ENCODE measurements at regions not wholly inside any gene's neighbourhood (a gene's known extent, or its start where the extent isn't known, plus 50 kb on each side); places are given as distances from the start of the nearest gene placed in this dataset.
"Not testable (repeated sequence)": the region's sequence is repeated elsewhere in the genome, so short reads cannot be mapped to it uniquely, and the experiment has no call there.

DNA sequence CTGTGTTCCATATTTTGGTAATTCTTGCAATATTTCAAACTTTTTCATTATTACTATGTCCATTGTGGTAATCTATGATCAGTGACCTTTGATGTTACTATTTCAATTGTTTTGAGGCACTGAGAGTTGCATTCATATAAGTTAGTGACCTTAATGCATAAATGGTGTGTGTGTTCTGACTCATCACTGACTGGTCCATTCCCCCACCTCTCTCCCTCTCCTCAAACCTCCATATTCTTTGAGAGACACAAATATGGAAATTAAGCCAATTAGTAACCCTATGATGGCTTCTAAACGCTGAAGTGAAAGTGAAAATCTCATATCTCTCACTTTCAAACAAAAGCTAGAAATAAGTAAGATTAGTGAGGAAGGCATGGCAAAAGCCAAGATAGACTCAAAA, 739.6 kb downstream of the CCSER2 start:
- CTCF ChIA-PET, result no interaction called here

DNA sequence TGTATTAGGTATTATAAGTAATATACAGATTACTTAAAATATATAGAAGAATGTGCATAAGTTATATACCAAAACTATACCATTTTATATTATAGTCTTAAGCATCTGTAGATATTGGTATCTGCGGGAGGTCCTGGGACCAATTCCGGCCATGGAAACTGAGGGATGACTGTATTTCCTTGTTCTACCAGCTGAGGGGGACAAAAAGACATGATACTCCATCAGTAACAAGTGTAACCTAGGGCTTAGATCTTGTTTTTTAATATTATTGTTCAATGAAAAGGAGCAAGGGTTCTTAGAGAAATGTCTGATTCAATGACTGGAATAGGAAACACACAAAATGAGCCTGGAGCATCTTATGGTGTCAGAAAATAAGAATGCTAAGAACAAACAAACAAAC, 752.5 kb downstream of the CCSER2 start:
- ChIA-PET POLR2A (no interaction called here), CTCF (no interaction called here)

More for the DNA sequence above, 739.6 kb downstream of the CCSER2 start:
- POLR2A ChIA-PET, result no interaction called here

DNA sequence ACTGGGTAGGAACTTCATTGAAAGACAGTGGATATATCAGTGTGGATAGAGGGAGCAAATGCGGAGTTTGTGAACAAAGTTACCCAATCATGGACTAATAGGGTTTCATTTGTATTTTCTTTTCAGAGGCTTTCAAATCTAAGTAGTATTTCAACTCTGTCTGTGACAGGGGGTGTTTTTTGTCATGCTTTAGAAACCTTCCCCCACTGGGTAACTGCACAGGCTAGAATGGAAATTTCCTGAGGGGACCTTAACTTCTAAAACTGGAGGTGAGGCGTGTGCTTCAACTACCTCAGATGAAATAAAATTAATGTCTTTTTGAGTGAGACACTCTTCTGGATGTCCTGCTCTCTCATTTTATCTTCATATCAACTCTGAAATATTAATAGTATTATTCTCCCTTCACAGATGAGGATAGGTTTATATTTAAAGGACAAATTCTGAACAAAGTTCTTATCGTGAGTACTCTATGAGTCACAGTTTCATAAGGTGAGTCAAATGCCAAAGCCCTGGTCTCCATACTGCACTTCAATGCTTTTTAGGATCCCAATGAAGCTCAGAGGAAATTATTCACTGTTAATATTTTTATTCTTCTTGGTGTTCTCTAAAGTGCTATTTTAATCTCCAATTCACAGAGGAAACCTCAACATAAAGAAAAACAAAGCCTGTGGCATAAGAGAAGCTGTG, 770.6 kb downstream of the CCSER2 start:
- ChIA-PET POLR2A (no interaction called here), CTCF (no interaction called here)

DNA sequence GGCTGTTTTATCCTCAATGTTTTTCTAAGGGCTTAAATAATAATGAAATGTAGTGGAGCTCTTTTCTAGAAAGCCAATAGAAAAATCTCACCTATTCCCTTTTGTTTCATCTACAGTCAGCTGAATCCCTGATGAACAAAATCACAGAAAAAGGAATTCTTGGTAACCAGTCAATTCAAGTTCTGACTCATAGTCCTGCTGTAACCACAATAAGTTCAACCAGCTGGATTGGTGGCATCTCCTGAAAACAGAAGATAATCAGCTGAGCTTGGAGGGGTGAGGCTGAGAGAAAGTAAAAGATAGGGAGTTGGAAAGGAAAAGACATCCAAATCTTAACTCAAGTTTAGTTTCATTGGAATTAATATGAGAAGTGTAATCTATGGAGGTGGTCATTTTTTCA, 772.1 kb downstream of the CCSER2 start:
- CTCF ChIA-PET, result no interaction called here

DNA sequence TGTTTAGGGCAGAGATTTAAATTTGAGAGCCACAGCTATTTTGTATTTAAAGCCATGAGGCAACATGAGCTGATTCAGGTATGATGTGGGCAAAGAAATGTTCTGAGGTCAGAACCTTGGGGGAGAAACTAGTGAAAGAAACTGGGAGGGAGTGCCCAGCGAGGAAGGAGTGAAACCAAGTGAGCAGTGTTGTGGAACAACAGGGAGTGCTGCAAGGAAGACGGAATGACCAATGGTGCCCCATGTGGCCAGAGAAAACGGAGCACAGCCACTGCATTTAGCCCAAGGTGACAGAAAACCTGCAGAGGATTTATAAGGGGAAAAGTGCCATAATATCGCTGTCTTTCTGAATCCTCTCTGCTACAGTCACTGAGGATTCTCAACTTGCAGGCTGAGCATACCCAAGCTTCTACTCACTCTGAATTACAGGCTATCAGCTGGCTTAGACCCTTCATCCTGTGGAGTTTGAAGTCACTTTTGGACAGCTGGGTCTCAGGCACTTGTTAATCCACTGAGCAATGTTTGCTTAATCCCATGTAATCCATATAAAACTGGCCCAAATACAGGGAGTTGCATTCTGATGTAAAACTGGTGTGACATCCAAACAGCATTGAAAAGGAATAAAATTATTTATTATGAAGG, 777.3 kb downstream of the CCSER2 start:
- ChIA-PET CTCF (no interaction called here), POLR2A (no interaction called here)

More for the DNA sequence above, 772.1 kb downstream of the CCSER2 start:
- POLR2A ChIA-PET, result no interaction called here

DNA sequence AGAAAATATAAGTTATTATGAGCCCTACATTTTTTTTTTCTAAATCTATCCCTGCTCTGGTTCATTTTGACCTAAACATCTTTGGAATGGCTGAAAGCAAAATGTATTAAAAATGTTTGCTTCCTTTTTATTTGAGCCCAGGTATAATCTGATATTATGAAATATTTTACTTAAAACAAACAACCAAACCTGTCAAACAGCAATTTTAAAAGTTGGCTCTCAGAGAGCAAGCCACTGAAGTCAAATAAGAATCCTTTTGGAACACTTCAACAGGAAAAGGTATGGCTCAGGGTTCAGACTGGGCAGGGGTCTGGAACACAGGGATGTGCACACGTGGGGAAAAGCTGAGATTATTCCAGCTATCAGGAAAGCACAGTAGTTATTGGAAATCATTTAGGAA, 782.9 kb downstream of the CCSER2 start:
- POLR2A ChIA-PET, result no interaction called here
- CTCF ChIA-PET, result no interaction called here

DNA sequence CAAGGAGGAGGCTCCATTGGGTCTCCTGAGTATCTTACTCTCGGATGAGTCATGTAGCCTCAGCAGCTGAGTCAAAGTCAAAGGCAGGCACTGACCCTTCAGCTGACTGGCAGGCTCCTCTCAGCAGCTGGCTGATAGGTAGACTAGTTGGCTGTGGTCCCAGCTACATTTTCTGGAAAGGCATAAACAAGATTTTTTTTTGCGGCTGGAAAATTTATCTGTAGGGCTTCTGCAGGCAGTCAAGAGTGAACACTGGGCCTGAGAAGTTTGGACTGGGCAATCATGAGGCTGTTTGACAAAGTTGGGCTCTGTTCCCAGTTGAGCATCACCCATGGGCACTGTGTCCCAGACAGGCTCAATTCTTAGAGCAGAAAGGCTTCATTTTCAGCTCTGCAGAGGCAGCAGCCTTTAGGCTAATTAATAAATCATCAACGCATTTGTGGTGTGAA, 796.2 kb downstream of the CCSER2 start:
- CTCF ChIA-PET, result no interaction called here
- POLR2A ChIA-PET, result no interaction called here

DNA sequence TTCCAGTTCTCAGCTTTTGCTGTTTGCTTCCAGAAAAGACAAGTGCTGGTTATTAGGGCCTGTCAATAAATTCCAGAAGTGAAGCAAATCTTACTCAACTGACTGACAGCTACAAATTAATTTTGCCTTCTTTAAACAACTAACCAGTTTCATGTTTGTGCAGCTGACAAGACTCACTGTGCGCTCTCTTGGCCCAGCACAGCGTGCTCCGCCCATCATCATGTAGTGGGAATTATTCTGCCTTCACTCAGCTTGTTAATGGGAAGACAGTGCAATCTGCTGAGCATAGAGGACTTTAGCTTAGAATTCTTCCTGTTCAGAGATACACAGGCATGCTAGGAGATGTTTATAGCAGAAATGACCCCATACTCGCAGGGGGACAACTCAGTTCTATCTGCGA, 808.9 kb downstream of the CCSER2 start:
- ChIA-PET POLR2A (no interaction called here), CTCF (no interaction called here)

DNA sequence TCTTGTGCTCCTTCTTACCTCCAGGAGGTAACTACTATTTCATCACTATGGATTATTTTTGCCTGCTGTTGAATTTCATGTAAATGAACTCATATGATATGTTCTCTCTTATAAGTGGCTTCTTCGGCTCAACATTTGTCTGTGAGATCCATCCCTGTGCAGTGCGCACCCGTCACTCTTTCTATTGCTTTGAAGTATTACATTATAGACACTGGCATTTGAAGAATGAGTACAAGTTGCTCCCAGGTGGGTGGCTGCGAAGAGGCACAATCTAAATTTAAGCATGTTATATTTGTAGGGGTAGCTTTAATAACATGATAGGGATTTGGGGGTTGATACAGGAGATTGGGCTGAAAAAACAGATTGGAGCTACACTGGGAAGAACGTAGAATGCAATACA, 809.7 kb downstream of the CCSER2 start:
- CTCF ChIA-PET, result no interaction called here
- POLR2A ChIA-PET, result no interaction called here

DNA sequence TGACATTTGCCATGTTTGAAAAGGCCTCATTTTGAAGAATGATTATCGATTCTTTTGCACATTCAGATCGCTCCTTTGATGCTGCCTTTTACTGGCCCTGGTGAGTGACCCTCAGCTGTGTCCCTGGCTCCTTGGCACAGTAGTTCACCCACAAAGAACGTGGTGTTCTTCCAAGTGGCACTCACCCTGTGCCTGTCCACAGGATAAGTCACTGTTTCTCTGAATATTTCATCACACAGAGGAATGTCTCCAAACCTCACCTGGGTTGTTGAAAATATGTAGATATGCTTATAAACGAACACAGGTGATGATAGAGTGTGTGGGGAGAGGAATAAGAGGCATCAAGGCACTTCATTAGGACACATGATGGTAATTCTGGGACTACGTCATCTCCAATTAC, 810.7 kb downstream of the CCSER2 start:
- ChIA-PET POLR2A (no interaction called here), CTCF (no interaction called here)

DNA sequence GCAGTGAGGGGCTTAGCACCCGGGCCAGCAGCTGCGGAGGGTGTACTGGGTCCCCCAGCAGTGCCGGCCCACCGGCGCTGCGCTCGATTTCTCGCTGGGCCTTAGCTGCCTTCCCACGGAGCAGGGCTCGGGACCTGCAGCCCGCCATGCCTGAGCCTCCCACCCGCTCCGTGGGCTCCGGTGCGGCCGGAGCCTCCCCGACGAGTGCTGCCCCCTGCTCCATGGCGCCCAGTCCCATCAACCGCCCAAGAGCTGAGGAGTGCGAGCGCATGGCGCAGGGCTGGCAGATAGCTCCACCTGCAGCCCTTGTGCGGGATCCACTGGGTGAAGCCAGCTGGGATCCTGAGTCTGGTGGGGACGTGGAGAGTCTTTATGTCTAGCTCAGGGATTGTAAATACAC, 813.1 kb downstream of the CCSER2 start:
- POLR2A ChIA-PET, CTCF ChIA-PET: not testable (repeated sequence)

DNA sequence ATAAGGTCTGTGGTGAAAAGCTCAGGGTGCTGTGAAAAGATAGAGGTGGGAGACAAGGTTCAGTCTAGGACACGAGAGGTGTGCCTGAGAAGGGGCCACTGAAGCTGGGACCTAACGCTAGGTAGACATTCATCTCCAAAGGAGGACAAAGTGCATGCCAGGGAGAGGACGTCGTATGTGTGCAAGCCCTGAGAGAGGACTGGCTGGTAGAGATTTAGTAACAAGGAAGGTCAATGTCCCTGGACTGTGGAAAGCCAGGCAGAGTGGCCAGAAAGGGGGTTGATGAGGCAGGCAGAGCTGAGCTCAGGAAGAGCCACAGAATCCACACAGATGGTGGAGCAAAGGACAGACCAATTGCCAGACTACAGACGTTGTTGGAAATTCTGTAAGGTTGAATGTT, 817.6 kb downstream of the CCSER2 start:
- POLR2A ChIA-PET, result no interaction called here
- CTCF ChIA-PET, result no interaction called here

DNA sequence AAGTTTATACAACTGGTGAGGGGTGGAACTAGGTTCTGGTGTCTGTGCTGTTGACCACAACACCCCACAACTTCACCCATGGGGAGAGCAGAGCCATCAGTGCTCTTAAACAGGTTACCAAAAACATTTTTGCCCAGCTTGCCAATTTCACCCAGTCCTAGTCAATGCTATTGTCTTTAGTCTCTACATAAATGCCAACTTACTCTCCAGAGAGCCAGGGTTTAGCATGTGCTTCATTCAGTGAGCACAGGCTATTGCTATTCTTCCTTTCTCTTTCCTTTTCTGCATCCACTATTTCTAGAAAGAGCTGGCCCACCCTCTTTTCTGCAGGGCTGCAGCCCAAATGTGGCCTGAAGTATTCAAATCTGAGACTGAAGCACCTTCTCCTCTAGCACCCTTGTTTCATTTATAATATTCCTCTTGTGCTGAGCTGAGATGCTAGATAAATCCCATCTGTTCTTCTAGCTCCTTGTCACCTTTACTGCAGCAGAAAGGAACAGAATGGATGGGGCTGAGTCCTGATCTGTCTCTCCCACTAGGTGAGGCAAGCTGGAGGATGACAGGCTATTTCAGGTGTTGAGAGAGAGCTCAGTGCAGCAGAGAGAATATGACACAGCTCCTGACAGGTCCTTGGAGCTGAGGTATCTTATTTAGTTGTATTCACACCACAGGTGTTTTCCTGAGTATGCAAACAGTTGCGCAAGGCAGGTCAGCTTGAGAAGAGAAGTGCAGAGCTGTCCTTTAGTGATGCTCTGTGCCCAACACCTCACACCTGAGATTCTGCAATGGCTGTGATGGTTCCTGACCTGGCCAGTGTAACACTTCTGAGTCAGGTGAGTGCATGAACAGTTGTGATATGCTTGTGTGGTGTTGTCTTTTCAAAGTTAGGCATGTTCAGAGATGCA, 819.2 kb downstream of the CCSER2 start:
- ChIA-PET POLR2A (interaction anchor here (0.7 kb wide), 1 partner anchor 328 kb away, joined by 3 read pairs; no protein-coding TSS in a partner anchor), CTCF (no interaction called here)

DNA sequence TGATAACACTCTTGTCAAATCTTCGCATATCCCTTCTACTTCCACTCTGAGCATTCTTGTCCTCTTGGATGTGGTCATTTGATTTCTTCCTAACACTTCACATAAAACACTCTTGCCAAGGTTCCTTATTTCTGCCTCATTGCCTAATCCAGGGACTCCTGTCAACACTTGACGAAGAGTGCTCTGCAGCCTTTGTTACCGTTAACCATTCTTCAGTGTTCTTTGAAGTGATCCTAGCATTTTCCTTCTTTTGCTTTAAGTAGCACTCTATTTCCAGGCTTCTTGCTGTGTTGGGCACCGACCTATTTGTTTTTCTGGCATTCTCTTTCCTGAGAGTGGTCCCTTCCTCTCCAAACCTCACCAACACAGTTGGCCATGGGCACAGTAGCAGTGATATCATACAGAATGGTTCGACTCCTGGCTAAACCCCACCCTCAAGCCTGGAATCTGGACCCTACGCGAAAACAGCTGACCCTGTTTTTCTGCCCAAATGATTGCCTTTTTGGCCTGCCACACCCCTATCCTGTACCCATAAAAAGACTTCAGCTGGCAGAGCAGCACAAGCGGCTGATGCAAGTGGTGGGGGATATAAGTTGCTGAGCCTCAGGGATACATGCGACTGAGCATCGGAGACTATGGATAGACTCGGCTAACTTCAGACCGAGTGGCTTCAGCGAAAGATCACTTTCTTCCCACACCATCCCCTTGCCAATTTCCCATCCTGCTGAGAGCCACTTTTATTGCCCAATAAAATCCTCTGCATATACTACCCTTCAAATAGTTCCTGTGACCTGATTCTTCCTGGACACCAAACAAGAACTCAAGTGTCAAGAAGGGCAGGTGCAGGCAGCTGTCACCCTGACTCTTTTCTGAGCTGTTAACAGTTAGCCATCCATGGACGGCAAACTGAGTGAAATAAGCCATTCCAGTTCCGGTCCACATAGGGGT, 820.6 kb downstream of the CCSER2 start:
- POLR2A ChIA-PET, result no interaction called here
- CTCF ChIA-PET, result no interaction called here

DNA sequence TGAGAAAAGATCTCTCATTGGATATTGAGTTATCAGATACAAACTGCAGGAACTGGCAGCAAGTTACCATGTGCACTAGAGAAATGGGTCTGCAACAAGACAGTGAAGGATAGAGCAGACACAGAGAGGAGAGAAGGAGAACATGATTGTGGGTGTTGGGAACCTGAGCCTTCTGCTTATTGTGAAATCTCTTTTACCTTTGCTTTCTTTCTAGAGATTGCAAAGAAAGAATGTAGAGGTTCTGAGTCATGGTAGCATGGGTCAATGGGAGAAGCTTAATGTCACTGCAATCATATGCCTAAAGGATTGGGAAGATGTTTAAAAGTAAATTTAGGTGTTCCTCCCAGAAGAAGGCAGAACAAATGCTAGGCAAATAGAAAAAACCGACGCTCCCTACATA, 821.4 kb downstream of the CCSER2 start:
- POLR2A ChIA-PET, result no interaction called here
- CTCF ChIA-PET, result no interaction called here

DNA sequence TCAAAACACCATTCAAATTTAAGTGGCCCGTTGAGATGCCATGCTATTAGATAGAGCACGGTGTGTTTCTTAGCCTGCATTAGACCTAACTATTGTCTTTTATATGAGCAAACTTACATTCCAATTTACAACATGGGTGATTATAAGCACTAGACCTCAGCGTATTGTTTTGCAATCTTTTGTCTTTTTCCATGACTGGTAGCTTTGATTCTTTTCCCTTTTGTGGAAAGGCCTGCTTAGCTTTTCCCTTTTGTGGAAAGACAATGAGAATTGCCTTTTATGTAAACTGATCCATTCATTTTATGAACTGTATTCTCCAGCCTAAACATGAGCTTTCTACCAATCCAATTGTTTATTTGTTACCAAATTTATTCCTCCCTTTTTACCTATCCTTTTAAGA, 823.1 kb downstream of the CCSER2 start:
- ChIA-PET POLR2A (no interaction called here), CTCF (no interaction called here)

DNA sequence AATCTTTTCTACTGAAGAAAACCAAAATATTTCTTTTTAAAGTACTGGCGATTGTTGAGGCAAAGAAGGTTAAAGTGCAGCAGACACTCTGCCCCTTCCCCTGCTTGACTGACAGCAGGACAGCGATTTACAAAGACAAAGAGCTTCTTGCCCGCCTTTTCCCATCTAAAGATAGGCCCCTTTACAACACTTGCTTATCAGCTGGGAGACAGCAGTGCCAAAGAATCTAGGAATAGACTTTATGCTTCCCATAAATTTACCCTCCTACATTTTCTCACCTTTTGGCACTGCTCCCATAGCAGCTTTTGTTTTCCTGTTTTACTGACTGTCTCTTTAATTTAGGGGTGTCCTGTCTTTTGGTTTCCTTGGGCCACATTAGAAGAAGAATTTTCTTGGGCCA, 824.1 kb downstream of the CCSER2 start:
- ChIA-PET CTCF (no interaction called here), POLR2A (no interaction called here)

DNA sequence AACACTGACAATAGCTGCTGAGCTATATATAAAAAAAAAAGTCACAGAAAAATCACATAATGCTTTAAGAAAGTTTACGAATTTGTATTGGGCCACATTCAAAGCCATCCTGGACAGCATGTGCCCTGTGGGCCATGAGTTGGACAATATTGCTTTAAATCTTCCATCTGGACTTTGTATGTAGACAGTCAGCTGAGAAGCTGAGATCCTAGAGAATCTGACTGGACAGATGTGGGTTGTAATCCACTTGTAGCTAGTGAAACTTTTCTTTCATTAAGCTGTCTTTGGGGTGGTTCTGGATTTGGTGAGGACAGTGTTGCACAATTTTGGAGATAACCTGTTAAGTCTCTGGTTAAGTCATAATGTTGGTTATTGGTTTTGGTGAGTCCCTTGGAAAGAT, 824.5 kb downstream of the CCSER2 start:
- ChIA-PET POLR2A (no interaction called here), CTCF (no interaction called here)

DNA sequence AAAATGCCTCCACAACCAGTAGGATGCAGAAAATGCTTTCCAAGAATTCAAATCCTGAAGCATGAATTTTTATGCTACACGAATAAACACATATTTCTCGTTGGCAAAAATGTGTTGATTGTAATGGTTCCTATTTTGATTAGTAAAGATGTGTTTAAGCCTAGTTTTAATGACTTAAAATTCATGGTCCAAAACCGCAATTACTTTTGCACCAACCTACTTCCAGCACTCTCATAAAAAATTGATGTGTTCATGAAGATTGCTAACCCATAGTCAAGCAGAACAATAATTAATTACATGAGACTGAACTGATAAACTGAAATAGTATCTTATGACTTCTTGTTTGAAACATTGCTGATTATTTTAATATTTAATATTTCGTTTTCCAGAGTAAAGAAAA, 828.8 kb downstream of the CCSER2 start:
- ChIA-PET CTCF (no interaction called here), POLR2A (no interaction called here)

DNA sequence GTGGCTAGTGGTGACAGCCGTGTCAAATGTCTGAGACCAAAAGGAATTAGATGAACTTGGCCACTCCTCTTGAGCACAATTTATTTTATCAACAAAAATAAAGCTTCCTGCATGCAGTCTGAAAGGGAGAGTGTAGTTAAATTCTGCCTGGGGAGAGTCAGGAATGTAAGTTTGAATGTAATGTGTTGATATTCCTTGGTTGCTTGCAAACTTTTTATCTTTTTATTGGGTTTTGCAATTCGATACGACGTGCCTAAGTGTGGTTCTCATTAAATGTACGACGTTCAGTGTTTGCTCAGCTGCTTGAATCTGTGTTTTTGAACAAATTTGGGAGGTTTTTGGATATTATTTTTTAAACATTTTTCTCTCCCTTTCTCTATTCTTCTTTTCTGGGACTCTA, 839.9 kb downstream of the CCSER2 start:
- POLR2A ChIA-PET, result no interaction called here
- CTCF ChIA-PET, result no interaction called here
